ENCODE measurements at regions not wholly inside any gene's neighbourhood (a gene's known extent, or its start where the extent isn't known, plus 50 kb on each side); places are given as distances from the start of the nearest gene placed in this dataset.

- TF ChIP-seq CTCF (IDR thresholded peaks at IDR 0.05 in 2 of 3, conservative IDR thresholded peaks at IDR 0.05 in 1 of 3; ENCODE audit: borderline replicate concordance in 1 of 3, insufficient read depth in 1 of 3, low read depth in 2 of 3, low read length in 2 of 3) (no peak), SIN3A (IDR thresholded peaks at IDR 0.05; ENCODE audit: low read depth) (no peak), POLR2A (IDR thresholded peaks at IDR 0.05; ENCODE audit: borderline replicate concordance, extremely low read depth, insufficient read depth, insufficient read length) (no peak), ZFX (IDR thresholded peaks at IDR 0.05) (no peak), YY1 (IDR thresholded peaks at IDR 0.05; ENCODE audit: extremely low read depth, insufficient replicate concordance, low read depth, low read length) (no peak), EZH2 (IDR thresholded peaks at IDR 0.05) (no peak), EGR1 (IDR thresholded peaks at IDR 0.05; ENCODE audit: low read depth) (no peak), ELF1 (IDR thresholded peaks at IDR 0.05; ENCODE audit: borderline replicate concordance, low read depth) (no peak), EZH2phosphoT487 (IDR thresholded peaks at IDR 0.05; ENCODE audit: borderline replicate concordance) (no peak), ZBTB33 (IDR thresholded peaks at IDR 0.05; ENCODE audit: extremely low read depth, insufficient replicate concordance, low read length) (no peak), REST (IDR thresholded peaks at IDR 0.05; ENCODE audit: low read depth) (no peak)
Measured at GRCh38 chr15:58275785-58276184, 137.6 kb downstream of the AQP9 start.

All from HCT116 (cell line).